Gastroesophageal sphincter (tissue), 3 donors: ENCODE measurements at regions not wholly inside any gene's neighbourhood (a gene's known extent, or its start where the extent isn't known, plus 50 kb on each side); places are given as distances from the start of the nearest gene placed in this dataset.

ENCODE experiments used
- EP300 ChIP-seq: sonication (generic); formaldehyde crosslinking; IDR thresholded peaks from one replicate; pipeline ENCODE4 v1.6.1; 2017; ENCODE audit warnings: antibody characterized with exemption, mild to moderate bottlenecking
- POLR2A ChIP-seq, 2 donors: fragments of 450-650 bp; IDR thresholded peaks; one replicate each; pipeline ENCODE4 v1.6.1; 2017; ENCODE audit warnings: antibody characterized with exemption in 2 of 2, mild to moderate bottlenecking in 2 of 2, moderate library complexity in 1 of 2
- POLR2AphosphoS5 ChIP-seq: sonication (generic); formaldehyde crosslinking; IDR thresholded peaks from one replicate; pipeline ENCODE4 v1.6.1; 2017; ENCODE audit warnings: antibody characterized with exemption
- TF ChIP-seq, protein P1 (sequence below), 4 experiments: fragments of 200-600 bp in 2 of 4; fragments of 450-650 bp in 2 of 4; sonication (generic) in 1 of 4; IDR thresholded peaks; one replicate each; pipeline ENCODE4 v1.5.1; 2017 to 2019; ENCODE audit warnings: antibody characterized with exemption in 4 of 4, mild to moderate bottlenecking in 2 of 4, moderate library complexity in 2 of 4

- TF ChIP-seq, protein P1, sequence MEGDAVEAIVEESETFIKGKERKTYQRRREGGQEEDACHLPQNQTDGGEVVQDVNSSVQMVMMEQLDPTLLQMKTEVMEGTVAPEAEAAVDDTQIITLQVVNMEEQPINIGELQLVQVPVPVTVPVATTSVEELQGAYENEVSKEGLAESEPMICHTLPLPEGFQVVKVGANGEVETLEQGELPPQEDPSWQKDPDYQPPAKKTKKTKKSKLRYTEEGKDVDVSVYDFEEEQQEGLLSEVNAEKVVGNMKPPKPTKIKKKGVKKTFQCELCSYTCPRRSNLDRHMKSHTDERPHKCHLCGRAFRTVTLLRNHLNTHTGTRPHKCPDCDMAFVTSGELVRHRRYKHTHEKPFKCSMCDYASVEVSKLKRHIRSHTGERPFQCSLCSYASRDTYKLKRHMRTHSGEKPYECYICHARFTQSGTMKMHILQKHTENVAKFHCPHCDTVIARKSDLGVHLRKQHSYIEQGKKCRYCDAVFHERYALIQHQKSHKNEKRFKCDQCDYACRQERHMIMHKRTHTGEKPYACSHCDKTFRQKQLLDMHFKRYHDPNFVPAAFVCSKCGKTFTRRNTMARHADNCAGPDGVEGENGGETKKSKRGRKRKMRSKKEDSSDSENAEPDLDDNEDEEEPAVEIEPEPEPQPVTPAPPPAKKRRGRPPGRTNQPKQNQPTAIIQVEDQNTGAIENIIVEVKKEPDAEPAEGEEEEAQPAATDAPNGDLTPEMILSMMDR (IDR thresholded peaks at IDR 0.05) = no peak
- TF ChIP-seq POLR2AphosphoS5 (no peak), EP300 (no peak), POLR2A (IDR thresholded peaks at IDR 0.05) (no peak)
Observed at GRCh38 chr5:53364061-53364460, 116.4 kb upstream of the FST start.
